ENCODE measurements at regions not wholly inside any gene's neighbourhood (a gene's known extent, or its start where the extent isn't known, plus 50 kb on each side); places are given as distances from the start of the nearest gene placed in this dataset.

- TF ChIP-seq, protein P1, sequence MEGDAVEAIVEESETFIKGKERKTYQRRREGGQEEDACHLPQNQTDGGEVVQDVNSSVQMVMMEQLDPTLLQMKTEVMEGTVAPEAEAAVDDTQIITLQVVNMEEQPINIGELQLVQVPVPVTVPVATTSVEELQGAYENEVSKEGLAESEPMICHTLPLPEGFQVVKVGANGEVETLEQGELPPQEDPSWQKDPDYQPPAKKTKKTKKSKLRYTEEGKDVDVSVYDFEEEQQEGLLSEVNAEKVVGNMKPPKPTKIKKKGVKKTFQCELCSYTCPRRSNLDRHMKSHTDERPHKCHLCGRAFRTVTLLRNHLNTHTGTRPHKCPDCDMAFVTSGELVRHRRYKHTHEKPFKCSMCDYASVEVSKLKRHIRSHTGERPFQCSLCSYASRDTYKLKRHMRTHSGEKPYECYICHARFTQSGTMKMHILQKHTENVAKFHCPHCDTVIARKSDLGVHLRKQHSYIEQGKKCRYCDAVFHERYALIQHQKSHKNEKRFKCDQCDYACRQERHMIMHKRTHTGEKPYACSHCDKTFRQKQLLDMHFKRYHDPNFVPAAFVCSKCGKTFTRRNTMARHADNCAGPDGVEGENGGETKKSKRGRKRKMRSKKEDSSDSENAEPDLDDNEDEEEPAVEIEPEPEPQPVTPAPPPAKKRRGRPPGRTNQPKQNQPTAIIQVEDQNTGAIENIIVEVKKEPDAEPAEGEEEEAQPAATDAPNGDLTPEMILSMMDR (IDR thresholded peaks at IDR 0.05): no peak
- no peak for TF ChIP-seq POLR2AphosphoS5 (IDR thresholded peaks at IDR 0.05)
- no peak for TF ChIP-seq POLR2A (IDR thresholded peaks at IDR 0.05)
Observed at GRCh38 chr5:107232293-107232692, 438.4 kb downstream of the EFNA5 start.

All from stomach (tissue), 4 donors.